22Rv1 (cell line): ENCODE measurements at regions not wholly inside any gene's neighbourhood (a gene's known extent, or its start where the extent isn't known, plus 50 kb on each side); places are given as distances from the start of the nearest gene placed in this dataset.

Experiments used
- H3K27ac ChIP-seq: fragments of 450-650 bp; 2 replicates; pipeline ENCODE4 v1.5.1; 2017
- ZFX ChIP-seq: fragments of 450-650 bp; IDR thresholded peaks from 2 replicates; pipeline ENCODE4 v1.6.1; 2017; ENCODE audit warnings: antibody characterized with exemption, borderline replicate concordance
- TF ChIP-seq, protein P1 (sequence below): fragments of 450-650 bp; IDR thresholded peaks from 2 replicates; pipeline ENCODE4 v1.5.1; 2017; ENCODE audit warnings: mild to moderate bottlenecking

DNA sequence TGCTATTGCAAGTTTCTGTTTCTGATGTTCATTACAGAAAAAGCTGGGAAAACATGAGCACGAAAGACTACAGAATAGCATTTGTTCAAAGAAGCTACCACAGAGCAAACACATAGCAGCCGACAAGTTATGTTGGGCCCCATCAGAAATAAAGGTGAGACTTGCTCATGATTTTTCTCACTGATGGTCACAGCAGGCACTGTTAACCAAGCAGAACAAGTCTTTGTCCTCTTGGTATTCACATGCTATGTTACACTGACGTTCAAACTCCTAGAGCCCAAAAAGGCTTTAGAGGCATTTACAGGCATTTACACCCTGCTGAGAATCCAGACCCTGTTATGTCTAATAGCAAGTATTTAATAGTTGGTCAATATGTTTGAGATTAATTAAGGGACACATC lies 235.0 kb upstream of the HNMT start:
- H3K27ac ChIP-seq: no peak overlapping the region
- TF ChIP-seq ZFX: no peak
- TF ChIP-seq, protein P1, sequence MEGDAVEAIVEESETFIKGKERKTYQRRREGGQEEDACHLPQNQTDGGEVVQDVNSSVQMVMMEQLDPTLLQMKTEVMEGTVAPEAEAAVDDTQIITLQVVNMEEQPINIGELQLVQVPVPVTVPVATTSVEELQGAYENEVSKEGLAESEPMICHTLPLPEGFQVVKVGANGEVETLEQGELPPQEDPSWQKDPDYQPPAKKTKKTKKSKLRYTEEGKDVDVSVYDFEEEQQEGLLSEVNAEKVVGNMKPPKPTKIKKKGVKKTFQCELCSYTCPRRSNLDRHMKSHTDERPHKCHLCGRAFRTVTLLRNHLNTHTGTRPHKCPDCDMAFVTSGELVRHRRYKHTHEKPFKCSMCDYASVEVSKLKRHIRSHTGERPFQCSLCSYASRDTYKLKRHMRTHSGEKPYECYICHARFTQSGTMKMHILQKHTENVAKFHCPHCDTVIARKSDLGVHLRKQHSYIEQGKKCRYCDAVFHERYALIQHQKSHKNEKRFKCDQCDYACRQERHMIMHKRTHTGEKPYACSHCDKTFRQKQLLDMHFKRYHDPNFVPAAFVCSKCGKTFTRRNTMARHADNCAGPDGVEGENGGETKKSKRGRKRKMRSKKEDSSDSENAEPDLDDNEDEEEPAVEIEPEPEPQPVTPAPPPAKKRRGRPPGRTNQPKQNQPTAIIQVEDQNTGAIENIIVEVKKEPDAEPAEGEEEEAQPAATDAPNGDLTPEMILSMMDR: no peak

DNA sequence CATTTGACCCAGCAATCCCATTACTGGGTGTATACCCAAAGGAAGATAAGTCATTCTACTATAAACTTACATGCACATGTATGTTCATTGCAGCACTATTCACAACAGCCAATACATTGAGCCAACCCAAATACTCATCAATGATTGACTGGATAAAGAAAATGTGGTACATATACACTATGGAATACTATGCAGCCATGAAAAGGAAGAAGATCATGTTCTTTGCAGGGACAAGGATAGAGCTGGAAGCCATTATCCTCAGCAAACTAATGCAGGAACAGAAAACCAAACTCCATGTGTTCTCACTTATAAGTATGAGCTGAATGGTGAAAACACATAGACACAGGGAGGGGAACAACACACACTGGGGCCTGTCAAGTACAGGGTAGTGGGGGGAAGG lies 226.7 kb upstream of the HNMT start:
- TF ChIP-seq ZFX: no peak
- TF ChIP-seq, protein P1: no peak
- H3K27ac ChIP-seq: no peak overlapping the region

DNA sequence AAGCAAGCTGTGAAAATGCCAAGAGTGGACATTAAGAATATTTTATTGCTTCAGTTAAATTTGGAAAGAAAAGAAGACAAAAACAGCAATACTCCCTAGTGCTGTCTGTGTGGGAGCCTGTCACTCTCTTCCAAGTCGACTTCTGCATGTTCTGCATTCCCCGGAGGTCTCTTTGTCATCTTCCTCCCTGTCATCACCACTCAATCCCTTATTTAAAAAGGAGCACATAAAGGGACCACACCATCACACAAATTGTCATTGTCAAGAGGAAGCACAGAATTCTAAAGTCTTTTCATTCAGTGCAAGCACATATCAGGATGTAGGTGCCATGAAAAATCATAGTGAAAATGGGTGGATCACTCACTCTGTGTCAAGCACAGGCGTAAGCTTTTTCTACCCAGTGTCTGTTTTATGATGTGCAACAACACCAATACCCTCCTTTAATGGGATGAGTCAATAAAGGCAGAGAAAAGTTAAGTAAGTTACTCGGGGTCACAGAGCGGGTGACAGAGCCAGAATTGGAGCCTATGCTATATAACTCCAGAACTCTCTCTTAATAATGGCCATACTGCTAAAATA lies 222.4 kb upstream of the HNMT start:
- H3K27ac ChIP-seq: no peak overlapping the region
- TF ChIP-seq, protein P1: no peak
- TF ChIP-seq ZFX: no peak

DNA sequence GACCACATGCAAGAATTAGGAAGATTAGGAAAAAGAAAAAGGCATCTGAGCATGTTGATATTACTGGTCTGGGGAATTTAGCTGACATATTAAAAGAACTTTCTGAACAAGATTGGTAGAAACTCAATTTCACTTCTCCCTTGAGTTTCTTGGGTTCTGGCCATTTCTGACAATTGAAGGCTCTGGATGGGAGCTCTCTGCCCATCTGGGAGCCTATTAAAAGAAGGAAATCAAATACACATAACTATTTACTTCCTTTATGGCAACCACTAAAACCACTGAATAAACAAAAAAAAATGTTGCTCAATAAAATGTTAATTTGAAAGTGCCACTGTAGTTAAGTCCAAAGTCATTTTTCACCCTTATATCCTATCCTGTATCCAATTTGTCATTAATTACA lies 216.8 kb upstream of the HNMT start:
- H3K27ac ChIP-seq: no peak overlapping the region
- TF ChIP-seq, protein P1: no peak
- no peak for TF ChIP-seq ZFX

DNA sequence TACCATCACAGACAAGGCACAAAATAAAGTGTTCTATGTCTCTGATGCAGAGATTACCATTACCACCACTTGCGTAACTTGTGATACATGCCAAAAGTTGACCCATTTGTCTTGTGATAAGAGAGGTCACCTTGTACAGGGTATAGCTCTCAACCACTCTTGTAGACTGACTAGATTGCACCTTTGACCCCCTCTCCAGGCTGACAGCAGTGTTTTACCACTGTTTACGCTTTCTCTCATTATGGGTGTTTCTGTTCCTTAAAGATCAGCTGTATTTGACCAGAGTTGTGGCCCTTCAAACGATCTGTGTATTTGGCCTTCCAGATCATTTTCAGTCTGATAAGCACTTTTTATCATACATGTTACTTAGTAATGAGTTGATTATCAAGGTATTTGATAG lies 215.7 kb upstream of the HNMT start:
- no peak overlapping the region for H3K27ac ChIP-seq
- TF ChIP-seq ZFX: no peak
- TF ChIP-seq, protein P1: no peak

DNA sequence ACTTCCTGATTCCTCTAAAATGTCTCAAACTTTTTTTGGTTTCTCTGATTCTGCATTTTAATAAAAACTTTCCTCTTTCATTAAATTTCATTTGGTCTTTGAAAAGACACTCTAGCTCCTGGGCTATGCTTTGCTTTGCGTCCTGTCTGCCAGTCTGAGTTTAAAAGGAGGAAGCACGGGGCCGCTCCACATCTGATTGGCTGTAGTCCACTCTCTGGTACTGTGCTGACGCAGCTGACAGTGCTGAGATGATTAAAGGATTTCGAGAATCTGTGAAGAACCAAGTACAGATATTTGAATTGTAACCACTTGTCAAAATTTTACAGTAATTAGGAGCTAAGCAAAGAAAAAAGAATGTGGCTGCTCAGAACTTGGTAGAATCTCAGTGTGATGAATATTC lies 199.6 kb upstream of the HNMT start:
- TF ChIP-seq, protein P1: no peak
- no peak for TF ChIP-seq ZFX
- no peak overlapping the region for H3K27ac ChIP-seq

DNA sequence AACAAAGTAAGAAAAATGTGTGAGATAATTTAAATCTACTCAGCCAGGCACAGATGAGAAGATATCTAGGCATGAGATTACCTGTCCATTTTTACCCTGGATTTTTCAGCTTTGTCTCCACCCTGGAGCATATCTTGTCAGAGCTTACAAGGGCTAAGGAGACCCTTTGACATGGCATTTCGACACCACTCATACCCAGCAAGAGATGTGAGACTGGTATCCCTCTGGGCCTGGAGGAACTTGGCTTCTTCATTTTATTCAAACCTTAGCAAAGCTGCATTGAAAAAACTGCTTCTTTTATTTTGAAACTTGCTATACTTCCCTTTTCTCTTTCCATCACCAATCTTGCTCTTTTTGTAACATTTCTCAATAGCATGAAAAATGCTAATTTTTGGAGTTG lies 194.9 kb upstream of the HNMT start:
- TF ChIP-seq, protein P1: no peak
- no peak for TF ChIP-seq ZFX
- no peak overlapping the region for H3K27ac ChIP-seq
